ENCODE measurements at regions not wholly inside any gene's neighbourhood (a gene's known extent, or its start where the extent isn't known, plus 50 kb on each side); places are given as distances from the start of the nearest gene placed in this dataset.

GRCh38 chr18:78753240-78753639 lies 226.4 kb upstream of the SALL3 start:
- Histone ChIP-seq H4K20me1 (ENCODE audit: insufficient read depth, low read length) (no peaks in the 10 kb centered on the region), H3K4me1 (ENCODE audit: control insufficient read depth in 1 of 2, insufficient read depth in 2 of 2, low read length in 2 of 2) (no peaks in the 10 kb centered on the region), H3K9me3 (replicated peaks in 1 of 2; ENCODE audit: control insufficient read depth in 1 of 2, insufficient read depth in 1 of 2, low read length in 2 of 2) (peaks cover 0 to 6% of the 10 kb centered on the region in 2 donors), H3K36me3 (replicated peaks in 1 of 2; ENCODE audit: control insufficient read depth in 1 of 2, insufficient read depth in 2 of 2, low read length in 2 of 2) (no peaks in the 10 kb centered on the region), H3K79me2 (ENCODE audit: insufficient read depth, low read length) (no peaks in the 10 kb centered on the region), H3K27ac (ENCODE audit: low read depth in 1 of 2, low read length in 2 of 2) (no peak overlapping the region), H3K4me2 (replicated peaks; ENCODE audit: extremely low read depth, low read length, poor library complexity, severe bottlenecking) (no peak overlapping the region), H2AFZ (ENCODE audit: insufficient read depth, low read depth, low read length, poor library complexity, severe bottlenecking) (no peak overlapping the region), H3K9ac (ENCODE audit: insufficient read depth, low read length, poor library complexity, severe bottlenecking) (no peak overlapping the region), H3K4me3 (replicated peaks in 1 of 3; ENCODE audit: low read depth in 2 of 3, low read length in 3 of 3) (no peak overlapping the region), H3K27me3 (ENCODE audit: control insufficient read depth in 2 of 2, insufficient read depth in 2 of 2, low read length in 2 of 2) (no peaks in the 10 kb centered on the region)
- intact Hi-C loops (cut with micrococcal nuclease), result no loop called here
- Mint-ChIP-seq H3K9me3 (peaks cover 0 to 7% (median 1%) of the 10 kb centered on the region in 7 donors), H3K27ac (no peak overlapping the region), H3K36me3 (no peaks in the 10 kb centered on the region), H3K4me3 (no peak overlapping the region), H3K27me3 (ENCODE audit: low read depth in 3 of 3) (peaks cover 0 to 1% (median 0%) of the 10 kb centered on the region in 3 donors), H3K4me1 (no peaks in the 10 kb centered on the region)
- TF ChIP-seq CTCF (IDR thresholded peaks at IDR 0.05), result no peak
- 95% methylated on average over 19 of the region's 23 CpGs for WGBS (ENCODE audit: insufficient coverage)
- no peak for DNase-seq

GRCh38 chr18:78754311-78755043 lies 225.1 kb upstream of the SALL3 start:
- TF ChIP-seq CTCF (IDR thresholded peaks at IDR 0.05), result no peak
- no peaks in the 10 kb centered on the region for H3K4me1 ChIP-seq (ENCODE audit: control insufficient read depth in 1 of 2, insufficient read depth in 2 of 2, low read length in 2 of 2)
- no peak overlapping the region for H3K27ac ChIP-seq (ENCODE audit: low read depth in 1 of 2, low read length in 2 of 2)
- Mint-ChIP-seq H3K4me1 (no peaks in the 10 kb centered on the region), H3K36me3 (no peaks in the 10 kb centered on the region), H3K9me3 (peaks cover 0 to 9% (median 3%) of the 10 kb centered on the region in 7 donors), H3K27ac (no peak overlapping the region), H3K27me3 (ENCODE audit: low read depth in 3 of 3) (peaks cover 0 to 3% (median 0%) of the 10 kb centered on the region in 3 donors), H3K4me3 (no peak overlapping the region)
- WGBS (ENCODE audit: insufficient coverage), result 96% methylated on average over 19 of the region's 23 CpGs
- H3K4me3 ChIP-seq (replicated peaks in 1 of 3; ENCODE audit: low read depth in 2 of 3, low read length in 3 of 3), result no peak overlapping the region
- H3K9ac ChIP-seq (ENCODE audit: insufficient read depth, low read length, poor library complexity, severe bottlenecking), result no peak overlapping the region
- H3K9me3 ChIP-seq (replicated peaks in 1 of 2; ENCODE audit: control insufficient read depth in 1 of 2, insufficient read depth in 1 of 2, low read length in 2 of 2), result peaks cover 0 to 6% of the 10 kb centered on the region in 2 donors
- no peaks in the 10 kb centered on the region for H4K20me1 ChIP-seq (ENCODE audit: insufficient read depth, low read length)
- H3K27me3 ChIP-seq (ENCODE audit: control insufficient read depth in 2 of 2, insufficient read depth in 2 of 2, low read length in 2 of 2), result no peaks in the 10 kb centered on the region
- no peak overlapping the region for H3K4me2 ChIP-seq (replicated peaks; ENCODE audit: extremely low read depth, low read length, poor library complexity, severe bottlenecking)
- no peak overlapping the region for H2AFZ ChIP-seq (ENCODE audit: insufficient read depth, low read depth, low read length, poor library complexity, severe bottlenecking)
- H3K36me3 ChIP-seq (replicated peaks in 1 of 2; ENCODE audit: control insufficient read depth in 1 of 2, insufficient read depth in 2 of 2, low read length in 2 of 2), result no peaks in the 10 kb centered on the region
- no peaks in the 10 kb centered on the region for H3K79me2 ChIP-seq (ENCODE audit: insufficient read depth, low read length)
- intact Hi-C loops (cut with micrococcal nuclease), result no loop called here
- no peak for DNase-seq
